Suppressor macrophage treated with lipopolysaccharide for 4 hours (primary cell): ENCODE measurements at regions not wholly inside any gene's neighbourhood (a gene's known extent, or its start where the extent isn't known, plus 50 kb on each side); places are given as distances from the start of the nearest gene placed in this dataset.

ENCODE experiments used
- DNase-seq: peaks from one replicate; pipeline ENCODE4 v3.0.0-alpha.2; 2020

GRCh38 chr4:43999669-44000068 is 448.9 kb downstream of the KCTD8 start:
- DNase-seq = no peak

DNA sequence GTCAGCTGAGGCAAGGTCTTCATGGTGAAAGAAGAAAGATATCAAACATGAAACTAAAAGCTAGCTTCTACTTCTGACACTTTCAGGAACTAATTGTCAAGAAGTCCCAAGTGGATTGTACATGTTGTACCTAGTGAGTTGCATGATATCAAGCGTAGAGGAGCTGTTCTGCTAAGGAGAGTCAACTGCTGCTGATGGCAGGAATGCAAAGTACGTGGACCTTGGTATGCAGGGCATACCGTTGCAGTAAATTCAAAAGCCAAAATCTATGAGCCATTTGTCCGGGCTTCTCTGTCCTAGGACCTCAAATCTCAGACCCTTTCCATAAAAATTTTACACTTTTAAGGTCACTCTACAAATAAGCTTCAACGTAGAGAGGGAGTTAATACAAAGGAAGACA is 446.2 kb downstream of the KCTD8 start:
- DNase-seq = no peak

- no peak for DNase-seq
Measured at GRCh38 chr4:44016570-44017421, 431.8 kb downstream of the KCTD8 start.

GRCh38 chr4:44017422-44017739 is 431.2 kb downstream of the KCTD8 start:
- no peak for DNase-seq

DNA sequence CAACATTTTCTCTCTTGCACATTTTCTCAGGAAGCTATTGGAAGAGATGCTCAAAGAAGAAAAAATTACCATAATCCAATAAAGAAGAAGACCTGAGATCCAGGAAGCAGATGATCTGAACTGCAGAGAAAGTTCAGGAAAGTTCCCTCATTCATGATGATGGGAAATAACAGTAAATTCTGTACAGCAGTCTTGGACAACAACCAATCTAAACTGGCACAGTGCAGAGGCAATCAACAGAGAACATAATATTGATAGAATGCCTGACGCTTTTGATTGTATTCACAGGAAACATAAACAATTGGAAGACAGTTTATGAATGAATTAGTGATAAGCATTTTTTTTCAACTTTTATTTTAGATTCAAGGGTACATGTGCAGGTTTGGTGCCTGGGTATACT is 428.9 kb downstream of the KCTD8 start:
- DNase-seq = no peak

GRCh38 chr4:44025376-44026020 is 423.1 kb downstream of the KCTD8 start:
- DNase-seq = no peak

DNA sequence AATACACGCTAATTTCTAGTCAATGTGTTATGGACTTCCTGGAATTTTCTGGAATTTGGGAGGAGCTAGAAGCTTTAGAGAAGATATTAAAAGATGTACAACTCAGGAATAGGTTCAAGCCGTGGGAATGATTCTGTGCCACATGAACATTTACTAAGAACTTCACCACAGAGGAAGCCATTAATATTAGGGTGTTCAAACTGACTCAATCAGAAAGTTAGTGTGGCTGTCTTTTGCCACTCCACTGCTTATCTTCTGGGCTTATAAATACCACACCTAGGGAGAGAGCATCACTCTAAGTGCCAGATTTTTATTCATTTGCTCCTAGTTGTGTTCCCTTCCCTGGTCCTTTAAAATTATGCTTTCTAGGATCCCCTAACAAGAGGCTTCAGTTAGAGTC is 409.8 kb downstream of the KCTD8 start:
- DNase-seq = no peak

DNA sequence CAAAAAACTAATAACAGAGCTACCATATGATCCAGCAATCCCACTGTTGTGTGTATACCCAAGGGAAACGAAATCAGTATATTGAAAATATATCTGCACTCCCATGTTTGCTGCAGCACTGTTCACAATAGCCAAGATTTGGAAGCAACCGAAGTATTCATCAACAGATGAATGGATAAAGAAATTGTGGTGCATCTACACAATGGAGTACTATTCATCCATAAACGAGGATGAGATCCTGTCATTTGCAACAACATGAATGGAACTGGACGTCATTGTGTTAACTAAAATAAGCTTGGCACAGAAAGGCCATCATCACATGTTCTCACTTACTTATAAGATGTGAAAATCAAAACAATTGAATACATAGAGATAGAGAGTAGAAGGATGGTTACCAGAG is 402.1 kb downstream of the KCTD8 start:
- no peak for DNase-seq

- no peak for DNase-seq
Measured at GRCh38 chr4:44056721-44057151, 391.9 kb downstream of the KCTD8 start.

- DNase-seq = no peak
Measured at GRCh38 chr4:44070843-44071242, 377.8 kb downstream of the KCTD8 start.

DNA sequence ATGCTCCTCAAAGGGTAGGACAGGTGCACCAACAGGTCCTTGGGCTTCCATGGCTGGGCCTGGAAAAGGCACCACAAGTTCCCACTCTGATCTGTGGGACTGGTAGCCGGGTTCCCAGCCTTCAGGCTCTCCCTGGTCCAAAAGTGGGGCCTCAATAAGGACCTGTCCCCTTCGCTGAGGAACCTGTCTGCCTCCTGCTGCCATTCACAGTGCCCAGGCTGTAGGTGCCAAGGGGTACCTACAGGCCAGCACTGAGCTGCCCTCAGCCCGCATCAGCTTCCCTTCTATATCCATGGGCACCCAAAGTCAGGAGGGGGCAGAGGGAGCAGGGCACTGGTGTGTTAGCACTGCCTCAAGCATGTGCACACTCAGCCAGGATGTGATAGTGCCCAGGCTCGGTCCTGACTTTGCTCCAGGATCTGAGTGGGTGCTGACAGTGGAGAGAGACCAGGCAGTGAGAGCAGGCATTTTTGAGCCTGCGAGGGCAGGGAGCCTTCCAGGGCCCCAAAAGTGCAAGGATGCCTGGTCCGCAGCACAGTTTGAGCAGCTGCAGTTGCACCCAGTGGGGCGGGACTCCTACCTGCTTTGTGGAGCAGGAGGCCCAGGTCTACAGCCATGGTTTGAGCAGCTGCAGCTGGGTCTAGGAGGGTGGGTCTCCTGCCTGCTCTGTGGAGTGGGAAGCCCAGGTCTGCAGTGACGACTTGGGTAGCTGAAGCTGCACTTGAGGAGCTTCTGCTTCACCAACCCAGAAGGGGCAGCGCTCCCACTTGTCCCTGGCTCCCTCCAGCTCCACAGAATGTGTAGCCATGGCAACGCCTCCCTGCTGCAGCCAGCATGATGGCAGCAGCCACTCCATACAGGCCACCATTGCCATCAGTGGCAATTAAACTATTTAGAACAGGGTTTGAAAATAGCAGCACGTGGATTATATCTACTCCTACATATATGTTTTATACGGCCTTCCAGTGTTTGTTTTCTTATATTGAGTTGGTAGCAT is 376.4 kb downstream of the KCTD8 start:
- no peak for DNase-seq

DNA sequence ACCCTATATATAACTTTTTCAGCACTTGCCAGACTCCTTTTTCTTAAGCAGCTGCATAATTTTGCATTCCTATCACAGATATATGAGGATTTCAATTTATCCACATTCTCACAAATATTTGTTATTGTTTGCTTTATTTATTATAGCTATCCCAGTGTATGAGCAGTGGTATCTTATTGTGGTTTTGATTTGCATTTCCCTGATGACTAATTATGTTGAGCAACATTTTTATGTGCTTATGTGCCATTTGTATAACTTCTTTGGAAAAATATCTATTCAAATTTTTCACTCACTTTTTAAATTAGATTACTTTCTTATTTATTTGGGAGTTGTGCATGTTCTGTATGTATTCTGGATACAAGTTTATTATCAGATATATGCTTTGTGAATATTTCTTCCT is 361.9 kb downstream of the KCTD8 start:
- DNase-seq = no peak

DNA sequence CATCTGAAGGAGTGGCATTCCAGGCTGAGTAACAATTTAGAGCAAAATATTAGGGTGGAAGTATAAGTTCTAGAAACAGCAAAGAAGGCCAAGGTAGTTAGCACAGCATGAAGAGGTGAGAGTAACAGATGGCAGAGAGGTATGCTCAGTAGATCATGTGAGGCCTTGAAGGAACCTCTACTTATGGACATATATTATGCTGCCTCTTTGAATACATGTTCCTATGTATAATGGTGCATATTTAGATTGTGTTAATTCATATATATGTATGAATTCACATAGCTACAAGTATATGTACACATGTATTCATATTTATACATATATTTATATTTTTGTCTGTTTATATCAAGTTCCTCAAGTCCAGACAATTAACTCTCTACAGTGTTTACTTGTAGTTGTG is 355.2 kb downstream of the KCTD8 start:
- DNase-seq = no peak

DNA sequence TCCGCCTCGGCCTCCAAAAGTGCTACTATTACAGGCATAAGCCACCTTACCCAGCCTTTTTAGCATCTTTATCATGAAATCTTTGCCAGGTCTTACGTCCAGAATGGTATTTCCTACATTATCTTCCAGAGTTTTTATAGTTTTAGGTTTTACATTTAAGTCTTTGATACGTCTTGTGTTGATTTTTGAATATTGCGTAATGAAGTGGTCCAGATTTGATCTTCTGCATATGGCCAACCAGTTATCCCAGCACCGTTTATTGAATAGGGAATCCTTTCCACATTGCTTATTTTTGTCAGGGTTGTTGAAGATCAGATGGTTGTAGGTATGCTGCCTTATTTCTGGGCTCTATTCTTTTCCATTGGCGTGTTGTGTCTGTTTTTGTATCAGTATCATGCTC is 349.6 kb downstream of the KCTD8 start:
- DNase-seq = no peak

- DNase-seq = no peak
Measured at GRCh38 chr4:44100456-44100855, 348.2 kb downstream of the KCTD8 start.

DNA sequence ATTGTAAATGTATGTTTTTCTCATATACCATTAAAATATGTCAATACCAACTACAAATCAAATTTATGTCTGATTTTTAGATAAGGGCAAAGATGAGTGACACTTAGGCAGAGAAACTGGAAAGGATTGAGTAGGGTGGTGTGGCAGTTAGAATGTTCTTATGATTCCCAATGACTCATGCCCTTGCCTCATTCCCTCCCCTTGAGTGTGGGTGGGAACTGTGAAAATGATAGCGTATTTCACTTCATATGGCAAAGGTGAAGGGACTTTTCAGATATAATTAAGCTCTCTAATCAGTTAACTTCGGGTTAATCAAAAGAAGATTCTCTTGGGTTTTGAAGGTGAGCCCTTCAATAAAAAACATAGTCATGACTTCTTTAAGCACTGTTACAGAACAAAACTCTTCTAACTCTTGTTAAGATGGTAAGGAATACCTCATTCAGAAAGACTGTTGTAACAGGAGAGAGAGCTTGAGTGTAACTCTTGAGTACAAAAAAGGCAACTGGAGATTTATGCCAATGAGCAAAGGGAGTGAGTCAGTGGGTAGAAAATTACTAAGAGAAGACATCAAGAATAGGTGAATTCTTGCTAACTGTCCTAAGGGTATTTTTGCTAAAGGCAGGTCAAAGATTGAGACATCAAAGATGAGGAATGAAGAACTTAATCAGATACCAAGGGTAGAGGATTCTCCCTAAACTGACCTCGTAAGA is 329.5 kb downstream of the KCTD8 start:
- DNase-seq = no peak

DNA sequence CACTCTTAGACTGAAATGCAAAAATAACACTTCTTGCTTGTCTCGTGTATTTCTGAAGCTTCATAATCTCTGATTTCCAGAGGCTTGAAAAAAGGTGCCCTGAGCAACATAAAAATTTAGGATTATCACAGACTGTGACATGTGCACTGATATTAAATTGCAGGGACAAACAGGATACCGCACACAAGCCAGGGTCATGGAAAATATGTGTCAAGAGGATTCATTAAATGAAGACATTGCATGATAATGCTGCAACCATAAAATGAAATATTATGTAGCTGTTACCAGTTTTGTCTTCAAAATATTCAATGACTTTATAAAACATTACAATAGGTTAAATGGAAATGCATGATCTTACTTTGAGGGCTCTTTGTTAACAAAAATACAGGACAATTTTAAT is 328.0 kb downstream of the KCTD8 start:
- DNase-seq = no peak

- no peak for DNase-seq
Measured at GRCh38 chr4:44121210-44121609, 327.4 kb downstream of the KCTD8 start.
